ENCODE measurements at regions not wholly inside any gene's neighbourhood (a gene's known extent, or its start where the extent isn't known, plus 50 kb on each side); places are given as distances from the start of the nearest gene placed in this dataset.
A peak's percentile ranks its signal among the peaks of the same experiment; 100 is the strongest.

DNA sequence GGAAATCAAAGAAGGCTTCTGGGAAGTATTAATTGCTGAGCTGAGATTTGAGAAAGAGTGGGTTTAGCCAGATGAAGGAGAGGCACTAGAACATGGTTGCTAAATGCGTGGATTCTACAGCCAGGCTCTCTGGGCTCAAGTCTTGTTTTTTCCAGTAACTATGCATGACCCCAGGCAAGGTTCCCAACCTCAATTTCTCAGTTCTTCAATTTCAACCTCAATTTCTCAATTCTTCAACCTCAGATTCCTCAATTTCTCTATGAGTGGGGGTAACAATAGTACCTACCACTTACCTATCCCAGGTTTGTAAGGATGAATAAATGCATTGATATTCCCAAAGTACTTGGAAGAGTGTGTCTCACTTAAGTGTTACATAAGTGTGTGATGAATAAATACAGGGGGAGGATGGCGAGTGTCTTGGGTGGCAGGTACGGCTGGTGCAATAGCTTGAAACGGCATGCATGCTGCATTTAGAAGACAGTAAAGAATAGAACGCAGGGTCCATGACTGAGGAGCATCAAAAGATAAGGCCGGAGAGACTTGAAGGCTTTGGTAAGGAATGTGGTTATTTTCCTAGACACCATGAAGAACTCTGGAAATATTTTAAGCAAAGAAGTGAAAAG, 149.1 kb upstream of the ATP2B1 start (continued):
- TF ChIP-seq, protein P1, sequence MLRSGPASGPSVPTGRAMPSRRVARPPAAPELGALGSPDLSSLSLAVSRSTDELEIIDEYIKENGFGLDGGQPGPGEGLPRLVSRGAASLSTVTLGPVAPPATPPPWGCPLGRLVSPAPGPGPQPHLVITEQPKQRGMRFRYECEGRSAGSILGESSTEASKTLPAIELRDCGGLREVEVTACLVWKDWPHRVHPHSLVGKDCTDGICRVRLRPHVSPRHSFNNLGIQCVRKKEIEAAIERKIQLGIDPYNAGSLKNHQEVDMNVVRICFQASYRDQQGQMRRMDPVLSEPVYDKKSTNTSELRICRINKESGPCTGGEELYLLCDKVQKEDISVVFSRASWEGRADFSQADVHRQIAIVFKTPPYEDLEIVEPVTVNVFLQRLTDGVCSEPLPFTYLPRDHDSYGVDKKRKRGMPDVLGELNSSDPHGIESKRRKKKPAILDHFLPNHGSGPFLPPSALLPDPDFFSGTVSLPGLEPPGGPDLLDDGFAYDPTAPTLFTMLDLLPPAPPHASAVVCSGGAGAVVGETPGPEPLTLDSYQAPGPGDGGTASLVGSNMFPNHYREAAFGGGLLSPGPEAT (IDR thresholded peaks at IDR 0.05; ENCODE audit: low read depth), result peak; percentile 74; the same call in 1 of the 2 replicates
- TF ChIP-seq KAT2A (conservative IDR thresholded peaks at IDR 0.05; ENCODE audit: control insufficient read depth, low read depth, low read length), result no peak
- no peak for TF ChIP-seq STAT3 (IDR thresholded peaks at IDR 0.05; ENCODE audit: low read depth, low read length)
- TF ChIP-seq TARDBP (IDR thresholded peaks at IDR 0.05; ENCODE audit: borderline replicate concordance), result no peak
- TF ChIP-seq CUX1 (IDR thresholded peaks at IDR 0.05; ENCODE audit: insufficient replicate concordance, low read depth, low read length), result no peak
- peak; percentile 22; the same call in 1 of the 2 replicates for TF ChIP-seq BMI1 (IDR thresholded peaks at IDR 0.05; ENCODE audit: borderline replicate concordance)
- TF ChIP-seq CREM (IDR thresholded peaks at IDR 0.05; ENCODE audit: low read depth), result peak; percentile 25; the same call in 1 of the 2 replicates
- 0 out of 2 replicates have a peak, but pooled peaks have one; percentile 36 for TF ChIP-seq MEF2A (IDR thresholded peaks at IDR 0.05; ENCODE audit: insufficient read depth, low read depth, low read length)
- no peak for TF ChIP-seq CHD1 (IDR thresholded peaks at IDR 0.05; ENCODE audit: low read depth, low read length)
- no peak for TF ChIP-seq SREBF1 (IDR thresholded peaks at IDR 0.05; ENCODE audit: low read length)
- peak; percentile 90 for TF ChIP-seq NFIC (IDR thresholded peaks at IDR 0.05; ENCODE audit: low read depth, low read length)
- TF ChIP-seq USF1 (IDR thresholded peaks at IDR 0.05; ENCODE audit: borderline replicate concordance, extremely low read length, insufficient read depth, low read depth, low read length), result no peak
- peak; percentile 80 for TF ChIP-seq FOXM1 (IDR thresholded peaks at IDR 0.05; ENCODE audit: low read depth, low read length)
- no peak for TF ChIP-seq MEF2B (IDR thresholded peaks at IDR 0.05; ENCODE audit: partially characterized antibody, poor library complexity, severe bottlenecking)
- TF ChIP-seq CREB1 (IDR thresholded peaks at IDR 0.05; ENCODE audit: low read depth), result 0 out of 2 replicates have a peak, but pooled peaks have one; percentile 9
- TF ChIP-seq, protein P2, sequence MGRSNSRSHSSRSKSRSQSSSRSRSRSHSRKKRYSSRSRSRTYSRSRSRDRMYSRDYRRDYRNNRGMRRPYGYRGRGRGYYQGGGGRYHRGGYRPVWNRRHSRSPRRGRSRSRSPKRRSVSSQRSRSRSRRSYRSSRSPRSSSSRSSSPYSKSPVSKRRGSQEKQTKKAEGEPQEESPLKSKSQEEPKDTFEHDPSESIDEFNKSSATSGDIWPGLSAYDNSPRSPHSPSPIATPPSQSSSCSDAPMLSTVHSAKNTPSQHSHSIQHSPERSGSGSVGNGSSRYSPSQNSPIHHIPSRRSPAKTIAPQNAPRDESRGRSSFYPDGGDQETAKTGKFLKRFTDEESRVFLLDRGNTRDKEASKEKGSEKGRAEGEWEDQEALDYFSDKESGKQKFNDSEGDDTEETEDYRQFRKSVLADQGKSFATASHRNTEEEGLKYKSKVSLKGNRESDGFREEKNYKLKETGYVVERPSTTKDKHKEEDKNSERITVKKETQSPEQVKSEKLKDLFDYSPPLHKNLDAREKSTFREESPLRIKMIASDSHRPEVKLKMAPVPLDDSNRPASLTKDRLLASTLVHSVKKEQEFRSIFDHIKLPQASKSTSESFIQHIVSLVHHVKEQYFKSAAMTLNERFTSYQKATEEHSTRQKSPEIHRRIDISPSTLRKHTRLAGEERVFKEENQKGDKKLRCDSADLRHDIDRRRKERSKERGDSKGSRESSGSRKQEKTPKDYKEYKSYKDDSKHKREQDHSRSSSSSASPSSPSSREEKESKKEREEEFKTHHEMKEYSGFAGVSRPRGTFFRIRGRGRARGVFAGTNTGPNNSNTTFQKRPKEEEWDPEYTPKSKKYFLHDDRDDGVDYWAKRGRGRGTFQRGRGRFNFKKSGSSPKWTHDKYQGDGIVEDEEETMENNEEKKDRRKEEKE (IDR thresholded peaks at IDR 0.05), result no peak
- peak; percentile 86 for TF ChIP-seq IKZF1 (conservative IDR thresholded peaks at IDR 0.05)
- TF ChIP-seq RFX5 (IDR thresholded peaks at IDR 0.05; ENCODE audit: low read depth, low read length), result no peak
- TF ChIP-seq BCL11A (IDR thresholded peaks at IDR 0.05; ENCODE audit: low read depth, low read length), result peak; percentile 75
- no peak for TF ChIP-seq SP1 (IDR thresholded peaks at IDR 0.05; ENCODE audit: low read depth, low read length)
- no peak for TF ChIP-seq ZZZ3 (IDR thresholded peaks at IDR 0.05; ENCODE audit: control insufficient read depth, insufficient read length, low read depth)

Measured in GM12878 (cell line).